ENCODE measurements at regions not wholly inside any gene's neighbourhood (a gene's known extent, or its start where the extent isn't known, plus 50 kb on each side); places are given as distances from the start of the nearest gene placed in this dataset.
"Not testable (repeated sequence)": the region's sequence is repeated elsewhere in the genome, so short reads cannot be mapped to it uniquely, and the experiment has no call there.

DNA sequence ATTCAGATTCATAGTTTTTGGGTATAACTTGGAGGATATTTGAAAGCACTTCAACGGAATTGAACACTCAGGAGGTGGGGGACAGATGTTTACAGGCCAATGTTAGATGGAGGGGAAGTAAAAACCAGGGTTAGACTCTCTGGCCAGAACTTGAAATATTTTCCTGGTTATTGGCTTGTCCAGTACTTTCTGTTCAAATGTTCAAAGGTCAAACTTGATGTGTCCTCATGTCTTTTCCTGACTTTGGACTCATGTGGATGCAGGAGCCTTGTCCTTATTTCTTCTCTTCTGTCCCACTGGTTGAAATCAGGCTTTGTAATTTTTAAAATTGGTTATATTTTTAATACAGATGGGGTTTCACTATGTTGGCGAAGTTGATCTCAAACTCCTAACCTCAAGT lies 2148.5 kb upstream of the RAG2 start:
- TF ChIP-seq IRF2 (CRISPR knock-in tag; IDR thresholded peaks at IDR 0.05; ENCODE audit: borderline replicate concordance, low read depth); TEAD1 (CRISPR knock-in tag; IDR thresholded peaks at IDR 0.05); GABPB1 (CRISPR knock-in tag; IDR thresholded peaks at IDR 0.05); NR2C2 (CRISPR knock-in tag; IDR thresholded peaks at IDR 0.05); PRDM15 (CRISPR knock-in tag; IDR thresholded peaks at IDR 0.05): not testable (repeated sequence)
- TF ChIP-seq, protein P1, sequence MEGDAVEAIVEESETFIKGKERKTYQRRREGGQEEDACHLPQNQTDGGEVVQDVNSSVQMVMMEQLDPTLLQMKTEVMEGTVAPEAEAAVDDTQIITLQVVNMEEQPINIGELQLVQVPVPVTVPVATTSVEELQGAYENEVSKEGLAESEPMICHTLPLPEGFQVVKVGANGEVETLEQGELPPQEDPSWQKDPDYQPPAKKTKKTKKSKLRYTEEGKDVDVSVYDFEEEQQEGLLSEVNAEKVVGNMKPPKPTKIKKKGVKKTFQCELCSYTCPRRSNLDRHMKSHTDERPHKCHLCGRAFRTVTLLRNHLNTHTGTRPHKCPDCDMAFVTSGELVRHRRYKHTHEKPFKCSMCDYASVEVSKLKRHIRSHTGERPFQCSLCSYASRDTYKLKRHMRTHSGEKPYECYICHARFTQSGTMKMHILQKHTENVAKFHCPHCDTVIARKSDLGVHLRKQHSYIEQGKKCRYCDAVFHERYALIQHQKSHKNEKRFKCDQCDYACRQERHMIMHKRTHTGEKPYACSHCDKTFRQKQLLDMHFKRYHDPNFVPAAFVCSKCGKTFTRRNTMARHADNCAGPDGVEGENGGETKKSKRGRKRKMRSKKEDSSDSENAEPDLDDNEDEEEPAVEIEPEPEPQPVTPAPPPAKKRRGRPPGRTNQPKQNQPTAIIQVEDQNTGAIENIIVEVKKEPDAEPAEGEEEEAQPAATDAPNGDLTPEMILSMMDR (IDR thresholded peaks at IDR 0.05), result not testable (repeated sequence)

Measured in WTC11 (cell line).